ENCODE measurements at regions not wholly inside any gene's neighbourhood (a gene's known extent, or its start where the extent isn't known, plus 50 kb on each side); places are given as distances from the start of the nearest gene placed in this dataset.

DNA sequence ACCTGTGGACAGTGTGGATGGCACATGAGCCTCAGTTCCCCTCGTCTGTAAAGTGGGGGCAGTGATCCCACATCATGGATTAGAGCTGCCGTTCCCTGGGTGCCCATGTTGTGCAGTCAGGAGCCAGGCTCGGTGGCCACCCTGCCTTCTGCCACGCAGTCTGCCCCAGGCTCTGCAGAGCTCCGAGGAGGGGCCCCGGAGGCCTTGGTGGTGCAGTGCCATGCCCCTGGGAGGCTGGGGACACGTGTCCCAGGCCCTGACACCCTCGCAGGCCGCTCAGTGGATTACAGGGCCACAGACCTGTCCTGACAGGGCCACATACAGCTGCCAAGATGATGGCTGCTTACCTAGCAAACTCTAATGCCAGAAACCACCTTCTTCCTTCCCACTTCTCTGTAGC, 59.7 kb upstream of the ZNF469 start:
- Mint-ChIP-seq H3K4me1 (ENCODE audit: insufficient read depth, unreplicated experiment) (no peaks in the 10 kb centered on the region), H3K27me3 (ENCODE audit: insufficient read depth, unreplicated experiment) (no peaks in the 10 kb centered on the region), H3K9me3 (ENCODE audit: unreplicated experiment) (no peaks in the 10 kb centered on the region), H3K27ac (ENCODE audit: low read depth, unreplicated experiment) (no peak overlapping the region), H3K36me3 (ENCODE audit: insufficient read depth, unreplicated experiment) (no peaks in the 10 kb centered on the region), H3K4me3 (ENCODE audit: unreplicated experiment) (no peak overlapping the region)
- intact Hi-C loops (cut with micrococcal nuclease), result no loop called here
- DNase-seq (ENCODE audit: unreplicated experiment), result no peak
- ChIA-PET POLR2A (no interaction called here), CTCF (no interaction called here)
- TF ChIP-seq, protein P1, sequence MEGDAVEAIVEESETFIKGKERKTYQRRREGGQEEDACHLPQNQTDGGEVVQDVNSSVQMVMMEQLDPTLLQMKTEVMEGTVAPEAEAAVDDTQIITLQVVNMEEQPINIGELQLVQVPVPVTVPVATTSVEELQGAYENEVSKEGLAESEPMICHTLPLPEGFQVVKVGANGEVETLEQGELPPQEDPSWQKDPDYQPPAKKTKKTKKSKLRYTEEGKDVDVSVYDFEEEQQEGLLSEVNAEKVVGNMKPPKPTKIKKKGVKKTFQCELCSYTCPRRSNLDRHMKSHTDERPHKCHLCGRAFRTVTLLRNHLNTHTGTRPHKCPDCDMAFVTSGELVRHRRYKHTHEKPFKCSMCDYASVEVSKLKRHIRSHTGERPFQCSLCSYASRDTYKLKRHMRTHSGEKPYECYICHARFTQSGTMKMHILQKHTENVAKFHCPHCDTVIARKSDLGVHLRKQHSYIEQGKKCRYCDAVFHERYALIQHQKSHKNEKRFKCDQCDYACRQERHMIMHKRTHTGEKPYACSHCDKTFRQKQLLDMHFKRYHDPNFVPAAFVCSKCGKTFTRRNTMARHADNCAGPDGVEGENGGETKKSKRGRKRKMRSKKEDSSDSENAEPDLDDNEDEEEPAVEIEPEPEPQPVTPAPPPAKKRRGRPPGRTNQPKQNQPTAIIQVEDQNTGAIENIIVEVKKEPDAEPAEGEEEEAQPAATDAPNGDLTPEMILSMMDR (IDR thresholded peaks at IDR 0.05; ENCODE audit: unreplicated experiment), result no peak
- no TSS peak for BruUV-seq (replicated peaks)

DNA sequence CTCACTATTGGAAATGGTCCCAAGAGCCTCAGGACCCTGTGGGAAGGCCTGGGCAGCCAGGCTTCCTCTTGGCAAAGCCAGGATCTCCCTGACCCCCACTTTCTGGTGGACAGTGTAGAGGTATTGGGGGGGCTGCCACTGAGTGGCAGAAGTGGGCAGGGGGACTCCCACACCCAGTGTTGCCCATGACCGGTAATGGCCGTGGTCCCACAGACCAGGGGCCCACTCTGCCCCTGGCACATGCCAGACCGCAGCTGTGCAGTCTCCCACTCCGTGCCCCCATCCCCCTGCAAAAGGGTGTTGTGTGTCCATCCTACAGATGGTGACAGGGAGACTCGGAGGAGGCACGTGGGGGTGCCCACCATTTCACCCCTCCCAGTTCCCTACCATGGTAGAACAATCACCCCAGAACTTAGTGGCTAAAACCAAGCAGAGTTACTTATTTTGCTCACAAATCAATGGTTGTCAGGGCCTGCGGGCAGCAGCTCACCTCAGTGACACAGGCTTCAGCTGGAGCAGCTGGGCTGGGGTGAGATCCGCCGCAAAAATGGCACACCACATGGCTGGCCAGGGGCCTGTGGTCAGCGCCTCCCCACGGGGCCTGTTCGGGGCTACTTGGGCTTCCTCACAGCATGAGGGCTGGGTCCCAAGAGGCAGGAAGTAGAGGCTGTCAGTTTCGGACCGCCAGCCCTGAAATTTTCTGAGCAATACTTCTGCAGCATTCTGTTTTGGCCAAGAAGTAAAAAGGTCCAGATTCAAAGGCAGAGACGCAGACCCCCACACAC, 59.0 kb upstream of the ZNF469 start:
- Mint-ChIP-seq H3K9me3 (ENCODE audit: unreplicated experiment) (no peaks in the 10 kb centered on the region), H3K4me1 (ENCODE audit: insufficient read depth, unreplicated experiment) (no peaks in the 10 kb centered on the region), H3K27me3 (ENCODE audit: insufficient read depth, unreplicated experiment) (no peaks in the 10 kb centered on the region), H3K36me3 (ENCODE audit: insufficient read depth, unreplicated experiment) (no peaks in the 10 kb centered on the region), H3K27ac (ENCODE audit: low read depth, unreplicated experiment) (no peak overlapping the region), H3K4me3 (ENCODE audit: unreplicated experiment) (no peak overlapping the region)
- BruUV-seq (replicated peaks), result no TSS peak
- intact Hi-C loops (cut with micrococcal nuclease), result no loop called here
- ChIA-PET CTCF (no interaction called here), POLR2A (no interaction called here)
- DNase-seq (ENCODE audit: unreplicated experiment), result no peak
- TF ChIP-seq, protein P1 (IDR thresholded peaks at IDR 0.05; ENCODE audit: unreplicated experiment), result no peak

DNA sequence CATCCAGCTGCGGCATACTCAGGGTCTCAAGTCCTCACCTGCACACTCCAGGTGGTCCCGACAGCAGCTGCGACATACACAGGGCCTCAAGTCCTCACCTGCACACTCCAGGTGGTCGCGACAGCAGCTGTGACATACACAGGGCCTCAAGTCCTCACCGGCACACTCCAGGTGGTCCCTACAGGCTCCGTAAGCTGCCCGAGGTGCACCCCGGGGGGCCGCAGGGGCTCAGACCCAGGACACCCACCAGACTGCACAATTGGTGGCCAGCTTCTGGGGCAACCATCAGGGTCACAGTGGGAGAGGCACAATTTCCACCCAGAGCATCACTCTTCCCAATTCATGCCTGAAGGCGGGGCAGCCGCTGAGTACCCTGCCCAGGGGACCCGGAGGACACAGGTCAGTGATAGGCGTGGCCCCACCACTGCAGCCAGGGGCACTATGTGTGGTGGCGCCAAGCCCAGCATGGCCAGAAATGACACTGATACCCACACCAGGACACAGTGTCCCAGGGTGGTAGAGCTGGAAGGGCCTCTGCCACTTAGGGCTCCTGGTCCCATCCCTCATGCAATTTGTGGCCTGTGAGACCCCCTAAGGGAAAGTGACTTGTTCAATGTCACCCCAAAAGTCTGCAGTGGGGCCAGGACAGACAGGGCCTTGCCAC, 57.5 kb upstream of the ZNF469 start:
- TF ChIP-seq, protein P1 (IDR thresholded peaks at IDR 0.05; ENCODE audit: unreplicated experiment), result no peak
- no peak for DNase-seq (ENCODE audit: unreplicated experiment)
- no TSS peak for BruUV-seq (replicated peaks)
- H3K4me3 Mint-ChIP-seq (ENCODE audit: unreplicated experiment), result no peak overlapping the region
- no peak overlapping the region for H3K27ac Mint-ChIP-seq (ENCODE audit: low read depth, unreplicated experiment)
- H3K4me1 Mint-ChIP-seq (ENCODE audit: insufficient read depth, unreplicated experiment), result no peaks in the 10 kb centered on the region
- H3K36me3 Mint-ChIP-seq (ENCODE audit: insufficient read depth, unreplicated experiment), result no peaks in the 10 kb centered on the region
- H3K27me3 Mint-ChIP-seq (ENCODE audit: insufficient read depth, unreplicated experiment), result no peaks in the 10 kb centered on the region
- H3K9me3 Mint-ChIP-seq (ENCODE audit: unreplicated experiment), result no peaks in the 10 kb centered on the region
- CTCF ChIA-PET, result interaction anchor here (0.5 kb wide), 1 partner anchor 240 kb away, joined by 3 read pairs; no protein-coding TSS in a partner anchor
- intact Hi-C loops (cut with micrococcal nuclease), result no loop called here
- POLR2A ChIA-PET, result no interaction called here

GRCh38 chr16:88325976-88326375, 56.8 kb upstream of the ZNF469 start:
- no TSS peak for BruUV-seq (replicated peaks)
- no peaks in the 10 kb centered on the region for H3K36me3 Mint-ChIP-seq (ENCODE audit: insufficient read depth, unreplicated experiment)
- no peak for DNase-seq (ENCODE audit: unreplicated experiment)
- ChIA-PET POLR2A (no interaction called here), CTCF (interaction anchor here (0.5 kb wide), 1 partner anchor 241 kb away, joined by 3 read pairs; no protein-coding TSS in a partner anchor)
- H3K27me3 Mint-ChIP-seq (ENCODE audit: insufficient read depth, unreplicated experiment), result no peaks in the 10 kb centered on the region
- H3K4me3 Mint-ChIP-seq (ENCODE audit: unreplicated experiment), result no peak overlapping the region
- H3K9me3 Mint-ChIP-seq (ENCODE audit: unreplicated experiment), result no peaks in the 10 kb centered on the region
- no peaks in the 10 kb centered on the region for H3K4me1 Mint-ChIP-seq (ENCODE audit: insufficient read depth, unreplicated experiment)
- H3K27ac Mint-ChIP-seq (ENCODE audit: low read depth, unreplicated experiment), result no peak overlapping the region
- TF ChIP-seq, protein P1 (IDR thresholded peaks at IDR 0.05; ENCODE audit: unreplicated experiment), result no peak
- intact Hi-C loops (cut with micrococcal nuclease), result no loop called here

All from MCF 10A (cell line).